ENCODE measurements at regions not wholly inside any gene's neighbourhood (a gene's known extent, or its start where the extent isn't known, plus 50 kb on each side); places are given as distances from the start of the nearest gene placed in this dataset.

DNA sequence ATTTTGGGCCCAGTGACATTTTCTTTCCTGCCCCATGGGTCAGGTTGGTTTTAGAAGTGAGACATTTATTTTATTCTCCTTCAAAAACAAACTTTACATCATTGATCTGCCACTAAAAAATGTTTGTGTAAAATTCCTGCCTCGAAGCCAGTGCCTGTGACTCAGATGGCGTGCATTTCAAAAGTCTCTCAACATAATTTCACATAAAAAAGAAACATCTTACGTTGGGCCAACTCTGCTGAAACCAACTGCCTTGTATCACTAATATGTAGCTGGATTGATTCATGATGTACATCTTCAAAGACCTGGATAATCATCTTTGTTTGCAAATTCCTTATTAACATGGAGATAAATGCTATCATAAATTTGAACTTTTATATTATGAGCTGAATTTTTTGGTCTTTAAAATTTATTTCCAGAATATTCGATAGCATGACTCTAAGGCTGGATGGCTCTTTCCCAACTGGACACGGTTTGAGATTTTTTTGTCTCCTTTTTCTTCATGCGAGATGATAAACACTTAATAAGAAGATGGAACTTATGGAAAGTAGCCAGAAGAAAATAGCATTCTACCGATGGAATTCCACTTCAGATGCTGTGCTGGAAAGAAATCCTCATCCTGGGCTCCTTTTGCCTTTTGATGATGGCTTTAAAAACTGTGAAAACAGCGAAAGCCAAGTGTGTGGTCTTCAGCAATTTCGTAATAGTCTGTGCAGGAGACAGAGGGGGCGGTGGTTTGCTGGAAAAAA, 420.5 kb downstream of the FGF9 start:
- no peak for DNase-seq (ENCODE audit: low read depth, low spot score)

DNA sequence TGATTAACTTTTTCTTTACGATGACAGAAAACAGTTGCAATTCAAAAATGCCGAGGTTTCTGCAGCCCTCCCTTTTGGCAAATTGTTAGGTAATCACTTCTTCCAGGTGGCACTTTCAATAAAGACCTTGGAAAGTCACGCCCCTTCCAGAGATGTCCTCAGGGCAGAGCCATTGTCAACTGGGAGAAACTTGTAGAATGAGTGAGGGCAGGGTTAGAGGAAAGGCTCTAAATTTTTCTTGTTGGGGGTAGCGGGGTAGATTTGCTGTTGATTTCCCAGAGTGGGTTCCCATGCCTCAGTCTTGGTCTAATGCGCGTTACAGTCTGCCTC, 421.1 kb downstream of the FGF9 start:
- no peak for DNase-seq (ENCODE audit: low read depth, low spot score)

GRCh38 chr13:22092791-22093560, 422.1 kb downstream of the FGF9 start:
- DNase-seq (ENCODE audit: low read depth, low spot score): no peak

DNA sequence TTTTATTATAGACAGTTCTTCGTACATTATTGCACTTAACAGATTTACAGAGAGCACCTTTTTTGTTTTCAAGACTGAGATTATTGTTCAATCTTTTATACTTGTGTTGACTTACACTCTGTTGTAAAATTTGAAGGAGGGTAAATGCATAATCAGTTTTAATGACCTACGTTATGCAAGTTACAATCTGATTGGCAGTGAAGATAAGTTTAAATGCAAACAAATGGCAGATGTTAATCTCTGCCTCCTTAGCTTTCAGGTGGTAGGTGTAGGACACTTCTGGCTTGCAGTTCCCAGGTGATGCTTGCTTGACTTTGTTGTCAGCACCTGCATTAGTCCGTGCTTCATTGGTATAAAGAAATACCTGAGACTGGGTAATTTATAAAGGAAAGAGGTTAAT, 424.9 kb downstream of the FGF9 start:
- no peak for DNase-seq (ENCODE audit: low read depth, low spot score)

DNA sequence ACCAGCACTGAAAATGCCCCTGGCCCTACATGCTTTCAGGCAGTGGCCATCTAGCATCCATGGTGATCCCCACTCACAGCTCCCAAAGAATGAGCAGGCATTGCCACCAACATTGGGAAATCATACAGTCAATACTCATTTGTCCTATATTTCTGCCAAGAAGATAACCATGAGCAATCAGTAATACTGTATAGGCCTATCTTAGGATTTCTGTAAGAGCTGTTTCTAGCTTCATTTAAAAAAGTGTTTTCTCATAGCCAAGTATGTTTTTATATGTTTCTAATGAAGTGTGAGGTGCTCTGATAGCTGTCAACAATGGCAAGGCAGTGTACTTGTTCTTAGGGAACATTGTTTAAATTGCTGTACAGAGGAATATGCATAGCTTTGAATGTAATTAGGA, 428.7 kb downstream of the FGF9 start:
- DNase-seq (ENCODE audit: low read depth, low spot score): no peak

DNA sequence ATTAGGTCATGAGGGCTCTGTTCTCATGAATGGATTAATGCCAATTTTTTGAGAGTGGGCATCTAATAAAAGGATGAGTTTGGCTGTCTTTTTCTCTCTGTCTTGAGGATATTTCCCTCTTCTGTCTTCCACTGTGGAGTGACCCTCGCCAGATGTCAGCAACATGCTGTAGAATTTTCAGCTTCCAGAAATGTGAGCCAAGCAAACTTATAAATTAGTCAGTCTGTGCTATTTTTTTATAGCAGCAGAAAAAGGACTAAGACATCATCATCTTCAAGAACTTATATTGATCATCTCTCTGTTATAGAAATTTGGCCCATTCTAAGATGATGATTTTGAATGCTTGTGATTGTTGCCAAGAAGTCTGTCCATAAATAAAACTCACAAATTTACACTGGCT, 431.4 kb downstream of the FGF9 start:
- DNase-seq (ENCODE audit: low read depth, low spot score): no peak

DNA sequence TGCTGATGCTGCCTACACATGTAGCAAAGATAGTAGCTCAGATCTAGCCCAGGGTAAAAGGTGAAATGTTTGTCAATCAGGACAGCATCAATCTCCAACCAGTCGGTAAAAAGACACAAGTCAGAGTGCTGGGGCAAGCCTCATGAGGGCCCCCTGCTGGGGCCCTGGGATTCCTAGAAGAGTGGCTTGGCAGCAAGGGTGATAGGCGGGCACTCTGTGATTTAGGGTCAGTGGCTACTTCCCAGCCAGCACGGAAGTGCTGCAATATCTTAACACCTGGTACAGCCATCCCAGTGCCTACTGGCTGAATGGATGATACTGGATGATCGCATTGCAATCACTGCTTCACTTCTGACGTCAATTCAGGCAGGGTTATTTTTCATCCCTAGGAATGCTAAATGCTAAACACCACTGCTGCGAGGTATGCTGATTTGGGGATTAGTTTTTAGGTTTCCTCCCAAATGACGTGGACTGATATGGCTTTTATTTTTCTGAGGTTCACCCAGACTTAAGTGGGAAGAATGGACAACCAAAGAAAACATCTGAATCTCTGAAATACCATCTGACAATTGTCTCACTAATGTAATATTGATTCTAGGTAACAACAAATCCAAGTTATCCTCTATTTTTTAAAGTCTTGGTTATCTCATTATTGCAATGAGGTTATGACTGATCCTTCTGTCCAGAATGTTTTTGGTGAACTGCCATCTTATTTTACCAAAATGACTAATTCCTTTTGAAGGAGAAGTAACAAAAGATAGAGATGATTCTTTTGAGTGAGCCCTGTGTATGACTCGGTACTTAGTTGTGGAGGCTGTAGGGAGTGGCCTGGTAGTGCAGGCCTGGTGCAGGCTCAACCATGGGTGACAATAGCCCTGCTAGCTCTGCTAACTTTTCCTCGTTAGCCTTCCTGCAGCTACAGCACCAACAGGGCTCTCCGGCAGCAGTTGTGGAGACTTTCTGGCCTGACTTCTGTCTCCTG, 432.5 kb downstream of the FGF9 start:
- DNase-seq (ENCODE audit: low read depth, low spot score): no peak

GRCh38 chr13:22106058-22106457, 435.2 kb downstream of the FGF9 start:
- no peak for DNase-seq (ENCODE audit: low read depth, low spot score)

DNA sequence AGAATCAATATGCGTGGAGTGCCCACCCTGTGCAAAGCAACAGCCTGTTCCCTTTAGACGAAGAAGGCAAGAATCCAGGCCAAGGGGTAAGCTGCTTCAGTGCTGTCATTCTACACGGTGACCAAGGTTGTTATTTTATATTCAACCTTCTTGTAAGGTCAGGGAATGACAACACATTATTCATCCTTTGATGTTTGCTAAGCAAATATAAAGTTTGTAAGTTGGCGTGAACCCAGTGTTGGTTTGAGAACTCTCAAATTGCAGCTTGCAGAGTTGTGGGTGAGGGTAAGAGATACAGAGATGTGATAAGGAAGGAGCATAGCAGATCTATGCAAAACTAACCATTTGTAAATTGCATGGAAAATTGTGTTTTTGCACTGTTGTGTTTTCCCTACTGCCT, 436.7 kb downstream of the FGF9 start:
- no peak for DNase-seq (ENCODE audit: low read depth, low spot score)

- no peak for DNase-seq (ENCODE audit: low read depth, low spot score)
Observed at GRCh38 chr13:22108283-22108942, 437.5 kb downstream of the FGF9 start.

GRCh38 chr13:22108979-22109378, 438.1 kb downstream of the FGF9 start:
- DNase-seq (ENCODE audit: low read depth, low spot score): no peak

GRCh38 chr13:22110368-22110767, 439.5 kb downstream of the FGF9 start:
- DNase-seq (ENCODE audit: low read depth, low spot score): no peak

DNA sequence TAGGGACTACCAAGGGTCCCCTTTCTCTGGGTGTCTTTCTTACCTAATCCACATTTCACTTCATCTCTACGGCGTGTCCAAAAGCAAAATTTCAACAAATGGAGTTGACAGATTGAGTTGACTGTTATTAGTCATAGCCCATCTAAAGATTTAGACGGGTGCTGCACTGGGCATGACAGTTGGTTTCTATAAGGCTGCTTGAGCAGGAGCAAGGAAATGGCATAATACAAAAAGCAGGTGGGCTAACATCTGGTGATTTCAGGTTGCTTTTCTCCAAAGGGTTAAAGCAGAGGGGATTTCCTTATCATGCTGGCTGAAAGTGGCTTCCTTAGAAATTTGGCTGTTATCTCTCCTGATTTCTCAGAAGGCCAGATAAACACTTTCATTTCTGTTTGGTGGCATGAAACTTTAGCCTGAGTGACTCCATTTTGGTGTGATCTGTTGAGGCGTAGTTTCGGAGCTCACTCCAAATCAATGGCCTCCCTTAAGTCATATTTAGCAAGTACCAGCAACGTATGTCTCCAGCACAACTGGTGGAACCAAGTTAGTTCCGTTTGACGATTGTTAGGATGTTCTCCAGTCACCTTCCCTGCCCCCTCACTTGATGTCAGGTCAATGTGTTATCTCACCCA, 440.4 kb downstream of the FGF9 start:
- DNase-seq (ENCODE audit: low read depth, low spot score): no peak

DNA sequence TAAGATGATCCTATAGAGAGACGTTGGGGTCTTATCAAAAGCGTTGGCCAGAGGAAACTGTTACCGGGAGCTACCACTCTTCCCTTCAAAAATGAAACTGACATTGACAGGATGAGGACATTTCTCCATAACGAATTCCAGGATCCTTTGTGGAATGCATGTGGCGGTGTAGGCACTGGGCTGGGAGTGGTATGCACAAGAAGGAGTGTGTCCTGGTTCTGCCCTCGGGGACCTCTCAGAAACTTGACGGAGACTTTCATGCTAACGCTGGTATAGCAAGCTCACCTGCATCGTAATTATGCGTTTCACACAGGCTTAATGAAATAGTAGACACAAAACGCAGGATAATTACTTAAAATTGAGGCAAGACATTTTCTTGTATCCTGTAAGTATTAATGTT, 441.1 kb downstream of the FGF9 start:
- no peak for DNase-seq (ENCODE audit: low read depth, low spot score)

DNA sequence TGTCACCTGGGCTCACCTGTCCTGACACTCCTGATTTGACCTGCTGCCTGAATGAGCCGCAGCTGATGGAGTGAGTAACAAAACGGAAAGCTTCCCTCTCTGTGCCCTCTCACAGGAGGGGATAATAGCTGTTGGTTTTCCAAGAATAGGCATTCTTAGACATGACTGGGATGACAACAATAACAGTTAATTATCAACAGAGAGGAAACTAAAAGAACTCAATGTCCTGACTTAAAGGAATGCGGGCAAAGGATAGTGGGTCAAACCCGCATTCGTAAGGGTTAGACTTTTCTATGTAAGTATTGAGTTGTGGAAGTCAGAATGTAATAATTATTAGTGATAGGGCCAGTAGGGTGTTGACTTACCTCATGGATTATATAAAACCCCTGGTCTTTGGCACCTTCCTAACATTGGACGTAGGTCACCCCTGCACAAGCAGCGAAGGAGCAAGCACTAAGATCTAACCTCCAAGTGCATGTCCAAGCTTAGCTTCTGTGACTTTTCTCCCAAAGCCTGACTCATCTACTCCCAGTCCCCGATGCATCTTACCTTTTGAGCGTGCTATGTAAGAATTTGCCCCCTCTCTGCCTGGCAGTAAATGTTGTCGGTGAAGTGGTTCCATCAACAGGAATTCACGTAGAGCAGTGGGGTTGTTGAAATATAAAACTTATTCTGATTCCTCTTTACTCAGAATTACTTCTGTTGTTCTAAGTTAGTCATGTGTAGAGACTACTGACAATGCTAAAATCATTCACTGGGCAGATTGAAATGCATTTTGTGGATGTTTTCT, 442.3 kb downstream of the FGF9 start:
- no peak for DNase-seq (ENCODE audit: low read depth, low spot score)

GRCh38 chr13:22114630-22115311, 443.9 kb downstream of the FGF9 start:
- DNase-seq (ENCODE audit: low read depth, low spot score): no peak

DNA sequence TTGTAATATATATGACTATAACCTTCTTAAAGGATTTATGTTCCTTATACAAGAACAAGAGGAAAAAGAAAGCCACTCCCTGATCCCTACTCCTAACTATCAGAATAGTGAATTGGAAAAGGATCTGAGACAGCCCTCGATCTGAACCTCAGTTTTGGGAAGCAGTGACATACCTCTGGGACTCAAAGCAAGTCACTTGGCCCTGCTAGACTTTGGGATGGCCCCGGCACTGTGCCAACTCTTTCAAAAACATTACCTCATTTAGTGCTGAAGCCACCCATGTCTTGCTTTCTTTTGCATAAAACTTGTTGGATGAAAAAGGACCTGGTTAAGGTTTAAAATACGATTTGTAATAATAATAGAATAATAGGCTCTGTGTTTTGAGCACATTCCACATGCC, 447.3 kb downstream of the FGF9 start:
- no peak for DNase-seq (ENCODE audit: low read depth, low spot score)

GRCh38 chr13:22120646-22121045, 449.8 kb downstream of the FGF9 start:
- no peak for DNase-seq (ENCODE audit: low read depth, low spot score)

GRCh38 chr13:22121146-22121739, 450.4 kb downstream of the FGF9 start:
- DNase-seq (ENCODE audit: low read depth, low spot score): no peak
